Erythroblast (primary cell): ENCODE measurements at regions not wholly inside any gene's neighbourhood (a gene's known extent, or its start where the extent isn't known, plus 50 kb on each side); places are given as distances from the start of the nearest gene placed in this dataset.

Source experiments
- GATA1 ChIP-seq: IDR thresholded peaks from 2 replicates; pipeline ENCODE4 v1.6.1; 2011; ENCODE audit warnings: low read depth, mild to moderate bottlenecking, control low read depth, low read length, moderate library complexity
- POLR2A ChIP-seq: IDR thresholded peaks from 2 replicates; pipeline ENCODE4 v1.6.1; 2011; ENCODE audit warnings: mild to moderate bottlenecking, low read length

GRCh38 chr1:199545780-199546179, 481.7 kb upstream of the NR5A2 start:
- no peak for TF ChIP-seq POLR2A
- no peak for TF ChIP-seq GATA1
